ENCODE measurements at regions not wholly inside any gene's neighbourhood (a gene's known extent, or its start where the extent isn't known, plus 50 kb on each side); places are given as distances from the start of the nearest gene placed in this dataset.

GRCh38 chr6:103729658-103730057 lies 1130.1 kb downstream of the HACE1 start (continued):
- no peak for TF ChIP-seq GRHL2 (CRISPR knock-in tag; IDR thresholded peaks at IDR 0.05; ENCODE audit: insufficient replicate concordance, severe bottlenecking)
- TF ChIP-seq, protein P1, sequence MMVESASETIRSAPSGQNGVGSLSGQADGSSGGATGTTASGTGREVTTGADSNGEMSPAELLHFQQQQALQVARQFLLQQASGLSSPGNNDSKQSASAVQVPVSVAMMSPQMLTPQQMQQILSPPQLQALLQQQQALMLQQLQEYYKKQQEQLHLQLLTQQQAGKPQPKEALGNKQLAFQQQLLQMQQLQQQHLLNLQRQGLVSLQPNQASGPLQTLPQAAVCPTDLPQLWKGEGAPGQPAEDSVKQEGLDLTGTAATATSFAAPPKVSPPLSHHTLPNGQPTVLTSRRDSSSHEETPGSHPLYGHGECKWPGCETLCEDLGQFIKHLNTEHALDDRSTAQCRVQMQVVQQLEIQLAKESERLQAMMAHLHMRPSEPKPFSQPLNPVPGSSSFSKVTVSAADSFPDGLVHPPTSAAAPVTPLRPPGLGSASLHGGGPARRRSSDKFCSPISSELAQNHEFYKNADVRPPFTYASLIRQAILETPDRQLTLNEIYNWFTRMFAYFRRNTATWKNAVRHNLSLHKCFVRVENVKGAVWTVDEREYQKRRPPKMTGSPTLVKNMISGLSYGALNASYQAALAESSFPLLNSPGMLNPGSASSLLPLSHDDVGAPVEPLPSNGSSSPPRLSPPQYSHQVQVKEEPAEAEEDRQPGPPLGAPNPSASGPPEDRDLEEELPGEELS (CRISPR knock-in tag; IDR thresholded peaks at IDR 0.05) = no peak
- TF ChIP-seq EMX1 (CRISPR knock-in tag; IDR thresholded peaks at IDR 0.05) = no peak
- no peak for TF ChIP-seq ARID4B (CRISPR knock-in tag; IDR thresholded peaks at IDR 0.05; ENCODE audit: borderline replicate concordance)

GRCh38 chr6:103723438-103724322 lies 1136.0 kb downstream of the HACE1 start:
- DNase-seq (ENCODE audit: low spot score) (no peak), ATAC-seq (no peak)
- Mint-ChIP-seq H3K27me3 (ENCODE audit: low read depth) (no peaks in the 10 kb centered on the region), H3K4me3 (no peak overlapping the region), H3K27ac (no peak overlapping the region), H3K4me1 (no peaks in the 10 kb centered on the region), H3K9me3 (no peaks in the 10 kb centered on the region), H3K36me3 (no peaks in the 10 kb centered on the region)
- ChIA-PET CTCF (no interaction called here), POLR2A (interaction anchor here (0.5 kb wide), 1 partner anchor 55 kb away, joined by 3 read pairs; no protein-coding TSS in a partner anchor)
- TF ChIP-seq CREM (CRISPR knock-in tag; IDR thresholded peaks at IDR 0.05) (no peak), MAX (CRISPR knock-in tag; IDR thresholded peaks at IDR 0.05) (no peak), CBFB (CRISPR knock-in tag; IDR thresholded peaks at IDR 0.05; ENCODE audit: low read depth) (no peak), KAT7 (CRISPR knock-in tag; IDR thresholded peaks at IDR 0.05; ENCODE audit: borderline replicate concordance) (no peak), TP53 (CRISPR knock-in tag; IDR thresholded peaks at IDR 0.05) (no peak), ZMAT4 (CRISPR knock-in tag; IDR thresholded peaks at IDR 0.05) (no peak), ZNF396 (CRISPR knock-in tag; IDR thresholded peaks at IDR 0.05; ENCODE audit: borderline replicate concordance) (no peak), CREB1 (CRISPR knock-in tag; IDR thresholded peaks at IDR 0.05) (no peak), TEAD4 (CRISPR knock-in tag; IDR thresholded peaks at IDR 0.05) (no peak), GABPB1 (CRISPR knock-in tag; IDR thresholded peaks at IDR 0.05) (no peak), JAZF1 (CRISPR knock-in tag; IDR thresholded peaks at IDR 0.05) (no peak), E2F5 (CRISPR knock-in tag; IDR thresholded peaks at IDR 0.05) (no peak), ZNF232 (CRISPR knock-in tag; IDR thresholded peaks at IDR 0.05) (no peak), FOXJ3 (CRISPR knock-in tag; IDR thresholded peaks at IDR 0.05; ENCODE audit: borderline replicate concordance) (no peak)
- TF ChIP-seq, protein P2, sequence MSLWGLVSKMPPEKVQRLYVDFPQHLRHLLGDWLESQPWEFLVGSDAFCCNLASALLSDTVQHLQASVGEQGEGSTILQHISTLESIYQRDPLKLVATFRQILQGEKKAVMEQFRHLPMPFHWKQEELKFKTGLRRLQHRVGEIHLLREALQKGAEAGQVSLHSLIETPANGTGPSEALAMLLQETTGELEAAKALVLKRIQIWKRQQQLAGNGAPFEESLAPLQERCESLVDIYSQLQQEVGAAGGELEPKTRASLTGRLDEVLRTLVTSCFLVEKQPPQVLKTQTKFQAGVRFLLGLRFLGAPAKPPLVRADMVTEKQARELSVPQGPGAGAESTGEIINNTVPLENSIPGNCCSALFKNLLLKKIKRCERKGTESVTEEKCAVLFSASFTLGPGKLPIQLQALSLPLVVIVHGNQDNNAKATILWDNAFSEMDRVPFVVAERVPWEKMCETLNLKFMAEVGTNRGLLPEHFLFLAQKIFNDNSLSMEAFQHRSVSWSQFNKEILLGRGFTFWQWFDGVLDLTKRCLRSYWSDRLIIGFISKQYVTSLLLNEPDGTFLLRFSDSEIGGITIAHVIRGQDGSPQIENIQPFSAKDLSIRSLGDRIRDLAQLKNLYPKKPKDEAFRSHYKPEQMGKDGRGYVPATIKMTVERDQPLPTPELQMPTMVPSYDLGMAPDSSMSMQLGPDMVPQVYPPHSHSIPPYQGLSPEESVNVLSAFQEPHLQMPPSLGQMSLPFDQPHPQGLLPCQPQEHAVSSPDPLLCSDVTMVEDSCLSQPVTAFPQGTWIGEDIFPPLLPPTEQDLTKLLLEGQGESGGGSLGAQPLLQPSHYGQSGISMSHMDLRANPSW (CRISPR knock-in tag; conservative IDR thresholded peaks at IDR 0.05; ENCODE audit: low read depth) = no peak

Measured in WTC11 (cell line).